GM18861 (cell line): ENCODE measurements at regions not wholly inside any gene's neighbourhood (a gene's known extent, or its start where the extent isn't known, plus 50 kb on each side); places are given as distances from the start of the nearest gene placed in this dataset.

Experiments
- ATAC-seq: cut with Tn5 transposase; IDR thresholded peaks from one replicate; pipeline ENCODE4 v1.9.1; 2021; ENCODE audit not compliant: unreplicated experiment

DNA sequence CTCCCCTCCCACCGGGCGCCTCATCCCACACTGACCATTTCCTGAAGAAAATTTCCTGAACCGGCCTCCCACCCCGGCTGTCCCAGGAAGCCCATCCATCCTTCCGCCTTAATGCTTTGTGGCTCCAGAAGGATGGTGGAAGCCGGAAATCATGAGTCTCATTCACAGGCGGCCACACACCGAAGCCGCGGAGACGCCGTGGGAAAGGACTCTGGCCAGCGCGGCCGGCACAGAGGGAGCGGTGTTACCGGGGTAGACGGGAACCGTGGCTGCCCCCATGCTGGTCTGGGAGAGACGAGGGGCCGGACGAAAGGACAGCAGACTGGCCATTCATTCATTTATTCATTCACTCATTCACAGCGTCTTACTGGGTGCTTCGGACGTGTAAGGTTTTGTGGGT lies 326.8 kb downstream of the SEC14L1 start:
- ATAC-seq, result no peak

DNA sequence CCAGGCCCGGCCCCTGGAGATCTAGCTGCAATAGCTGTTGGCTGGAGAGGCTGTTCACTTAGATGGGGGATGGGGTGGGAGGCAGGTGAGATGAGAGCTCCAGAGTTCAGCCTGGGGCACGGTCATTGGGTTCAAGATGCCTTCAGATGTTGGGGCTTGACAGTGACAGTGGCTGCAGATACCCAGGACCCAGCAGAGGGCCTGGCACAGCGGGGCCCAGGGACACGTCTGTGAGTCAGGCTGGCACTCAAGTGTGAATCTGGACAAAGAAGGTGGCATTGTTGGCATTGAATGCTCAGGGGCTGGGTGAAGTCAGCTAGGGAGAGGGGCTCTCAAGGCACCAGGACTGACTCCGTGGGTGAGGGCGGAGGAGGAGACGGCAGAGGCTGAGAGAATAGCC lies 328.1 kb downstream of the SEC14L1 start:
- no peak for ATAC-seq

DNA sequence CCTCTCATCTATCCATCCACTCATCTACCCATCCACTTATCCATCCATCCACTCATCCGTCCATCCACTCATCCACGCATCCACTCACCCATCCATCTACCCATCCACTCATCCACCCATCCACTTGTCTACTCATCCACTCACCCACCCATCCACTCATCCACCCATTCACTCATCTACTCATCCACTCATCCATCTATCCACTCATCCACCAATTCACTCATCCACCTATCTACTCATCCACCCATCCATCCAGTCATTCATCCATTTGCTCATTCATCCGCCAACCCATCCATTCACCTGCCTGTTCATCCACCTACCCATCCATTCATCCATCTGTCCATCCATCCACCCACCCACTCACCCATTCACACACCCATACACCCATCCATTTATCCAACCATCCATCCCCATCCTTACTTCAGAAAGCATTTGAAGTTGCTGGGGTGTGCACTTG lies 329.6 kb downstream of the SEC14L1 start:
- ATAC-seq, result no peak

- no peak for ATAC-seq
Measured at GRCh38 chr17:77470800-77471733, 330.3 kb downstream of the SEC14L1 start.

DNA sequence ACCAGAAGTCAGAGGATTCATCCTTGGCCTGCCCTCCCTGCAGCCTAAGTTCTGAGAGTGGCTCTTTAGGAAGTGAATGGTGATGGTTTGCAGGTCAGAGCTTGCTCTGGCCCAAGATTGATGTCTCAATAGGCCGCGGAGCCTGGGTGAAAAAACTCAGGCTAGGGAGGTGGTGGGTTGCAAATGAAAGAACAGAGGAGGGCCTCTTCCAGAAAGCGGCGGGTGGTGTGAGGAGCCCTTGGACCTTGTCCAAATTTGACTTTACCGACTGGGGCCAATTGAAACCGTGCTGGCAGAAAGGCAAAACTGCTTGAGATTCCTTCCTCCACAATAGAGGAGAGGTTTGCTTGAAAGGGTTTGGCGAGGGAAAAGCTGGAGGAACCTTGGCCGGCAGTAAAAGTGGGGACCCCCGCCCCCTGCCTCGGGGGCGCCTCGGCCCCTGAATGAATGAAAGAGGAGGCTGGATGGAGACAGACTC lies 331.3 kb downstream of the SEC14L1 start:
- ATAC-seq, result no peak

- ATAC-seq, result no peak
Measured at GRCh38 chr17:77472468-77473310, 331.9 kb downstream of the SEC14L1 start.

- ATAC-seq, result no peak
Measured at GRCh38 chr17:77473615-77474226, 333.0 kb downstream of the SEC14L1 start.

- ATAC-seq, result no peak
Measured at GRCh38 chr17:77474292-77474988, 333.7 kb downstream of the SEC14L1 start.

- ATAC-seq, result no peak
Measured at GRCh38 chr17:77475016-77475976, 334.5 kb downstream of the SEC14L1 start.

GRCh38 chr17:77476006-77476405 lies 335.2 kb downstream of the SEC14L1 start:
- ATAC-seq, result no peak

- no peak for ATAC-seq
Measured at GRCh38 chr17:77476498-77476897, 335.7 kb downstream of the SEC14L1 start.

GRCh38 chr17:77476931-77477805 lies 336.4 kb downstream of the SEC14L1 start:
- no peak for ATAC-seq

DNA sequence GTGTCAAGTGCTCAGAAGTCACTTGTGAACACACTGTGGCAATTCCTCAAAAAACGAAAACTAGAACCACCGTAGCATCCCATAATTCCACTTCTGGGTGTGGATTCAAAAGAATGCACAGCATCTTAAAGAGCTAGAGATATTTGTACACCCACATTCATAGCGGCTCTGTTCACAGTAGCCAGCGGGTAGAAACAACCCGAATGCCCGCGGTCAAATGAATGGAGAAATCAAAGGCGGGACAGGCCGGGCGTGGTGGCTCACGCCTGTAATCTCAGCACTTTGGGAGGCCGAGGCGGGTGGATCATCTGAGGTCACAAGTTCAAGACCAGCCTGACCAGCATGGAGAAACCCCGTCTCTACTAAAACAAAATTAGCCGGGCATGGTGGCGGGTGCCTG lies 337.5 kb downstream of the SEC14L1 start:
- ATAC-seq, result no peak

- ATAC-seq, result no peak
Measured at GRCh38 chr17:77478899-77479298, 338.1 kb downstream of the SEC14L1 start.

DNA sequence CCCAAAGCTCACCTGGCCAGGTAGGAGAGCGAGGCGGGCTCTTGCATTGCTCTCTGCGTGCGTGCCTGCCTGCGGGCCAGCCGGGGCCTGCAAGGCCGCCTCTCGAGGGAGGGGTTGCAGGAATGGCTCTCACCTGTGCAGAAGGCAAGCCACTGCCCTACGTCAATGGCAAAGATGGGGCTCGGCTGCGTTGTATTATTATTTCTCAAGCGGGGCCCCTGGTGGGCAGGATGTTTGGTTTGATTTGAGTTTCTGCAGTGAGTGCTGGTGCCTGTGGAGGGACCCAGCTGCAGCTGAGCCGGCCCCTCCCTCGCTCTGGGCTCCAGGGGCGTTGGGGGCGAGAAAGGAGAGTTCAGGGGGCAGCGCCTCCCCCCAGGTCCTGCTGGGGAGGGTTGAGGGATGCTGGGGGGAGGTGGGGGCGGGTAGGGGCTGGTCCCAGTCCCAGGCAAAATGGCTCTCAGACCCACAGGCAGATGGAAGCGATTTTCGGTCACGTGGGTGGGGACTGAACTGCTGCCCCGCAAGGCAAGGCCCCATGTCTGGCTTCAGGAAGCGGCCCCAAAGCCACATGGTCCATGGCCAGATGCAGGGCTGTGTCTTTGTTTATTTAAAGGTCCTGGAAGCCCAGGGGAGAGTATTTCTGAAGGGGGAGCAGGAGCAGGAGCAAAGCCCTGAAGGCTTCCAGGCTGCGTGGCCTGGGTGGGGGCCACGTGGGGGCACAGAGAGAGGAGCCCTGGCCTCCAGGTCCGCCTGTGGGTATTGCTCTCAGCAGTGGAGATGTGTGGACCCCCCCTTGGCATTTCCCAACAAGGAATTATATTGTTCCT lies 338.8 kb downstream of the SEC14L1 start:
- no peak for ATAC-seq

DNA sequence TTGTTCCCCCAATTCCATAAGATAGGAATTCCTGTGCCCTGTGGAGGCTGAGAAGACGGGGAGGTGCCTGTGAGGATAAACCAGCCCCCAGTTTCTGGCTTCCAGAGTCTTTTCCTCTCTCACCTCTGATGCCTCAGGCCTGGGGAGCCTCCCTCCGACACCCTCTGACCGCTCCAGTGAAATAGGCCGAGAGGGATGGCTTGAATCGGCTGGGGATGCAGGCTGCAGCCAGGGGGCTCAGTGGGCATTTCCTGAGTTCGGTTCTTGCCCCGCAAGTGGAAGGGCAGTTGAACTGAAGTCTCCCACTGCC lies 339.4 kb downstream of the SEC14L1 start:
- ATAC-seq, result no peak

GRCh38 chr17:77480509-77481215 lies 339.9 kb downstream of the SEC14L1 start:
- ATAC-seq, result no peak
